Endodermal cell (in vitro differentiated cells): ENCODE measurements at regions not wholly inside any gene's neighbourhood (a gene's known extent, or its start where the extent isn't known, plus 50 kb on each side); places are given as distances from the start of the nearest gene placed in this dataset.

ENCODE experiments used
- DNase-seq: peaks from one replicate; pipeline ENCODE4 v3.0.0-alpha.2; 2017
- H3K27ac ChIP-seq: 2 replicates; pipeline ENCODE4 v1.5.1; 2013; ENCODE audit warnings: mild to moderate bottlenecking, low read depth, low read length, moderate library complexity
- H3K27me3 ChIP-seq: 2 replicates; pipeline ENCODE4 v1.6.1; 2013; ENCODE audit warnings: mild to moderate bottlenecking, low read length, moderate library complexity; ENCODE audit not compliant: insufficient read depth, control insufficient read depth, poor library complexity, severe bottlenecking
- H3K36me3 ChIP-seq: 2 replicates; pipeline ENCODE4 v1.7.0; 2013; ENCODE audit warnings: mild to moderate bottlenecking, low read length, moderate library complexity; ENCODE audit not compliant: control insufficient read depth, insufficient read depth
- H3K4me1 ChIP-seq: one replicate; pipeline ENCODE4 v1.7.0; 2013; ENCODE audit warnings: low read length; ENCODE audit not compliant: control insufficient read depth, insufficient read depth
- H3K4me3 ChIP-seq: 2 replicates; pipeline ENCODE4 v1.5.1; 2013; ENCODE audit warnings: mild to moderate bottlenecking, low read length, moderate library complexity
- H3K9ac ChIP-seq: 2 replicates; pipeline ENCODE4 v1.6.1; 2013; ENCODE audit warnings: mild to moderate bottlenecking, low read length, moderate library complexity; ENCODE audit not compliant: poor library complexity, severe bottlenecking; ENCODE audit errors: extremely low read depth
- H3K9me3 ChIP-seq: 2 replicates; pipeline ENCODE4 v1.6.1; 2013; ENCODE audit warnings: mild to moderate bottlenecking, low read length, moderate library complexity; ENCODE audit not compliant: control insufficient read depth
- H3K27ac Mint-ChIP-seq: 2 replicates; pipeline ENCODE4 v1.8.0; 2020; ENCODE audit warnings: mixed read lengths
- H3K27me3 Mint-ChIP-seq: 2 replicates; pipeline ENCODE4 v1.8.0; 2021; ENCODE audit warnings: mild to moderate bottlenecking, mixed read lengths; ENCODE audit not compliant: insufficient read depth
- H3K36me3 Mint-ChIP-seq: 2 replicates; pipeline ENCODE4 v1.8.0; 2020; ENCODE audit warnings: low read depth, mixed read lengths
- H3K4me1 Mint-ChIP-seq: 2 replicates; pipeline ENCODE4 v1.8.0; 2020; ENCODE audit warnings: mixed read lengths
- H3K4me3 Mint-ChIP-seq: 2 replicates; pipeline ENCODE4 v1.8.0; 2020; ENCODE audit warnings: mild to moderate bottlenecking, moderate library complexity, mixed read lengths
- H3K9me3 Mint-ChIP-seq: 2 replicates; pipeline ENCODE4 v1.8.0; 2020; ENCODE audit warnings: mild to moderate bottlenecking, mixed read lengths
- WGBS, 2 experiments: methylation state at CpG; one replicate each; pipeline versions ENCODE4 v1.1.5 to v1.1.7; 2013; ENCODE audit warnings: missing lambda C conversion rate in 2 of 2, mixed read lengths in 1 of 2; ENCODE audit not compliant: insufficient coverage in 1 of 2, insufficient read length in 1 of 2; 5-methylcytosine and 5-hydroxymethylcytosine counted together
- TF ChIP-seq, protein P1 (sequence below): fragments of 200-600 bp; sonication (generic); conservative IDR thresholded peaks from 2 replicates; pipeline ENCODE4 v1.5.0; 2021; ENCODE audit warnings: antibody characterized with exemption, mild to moderate bottlenecking

DNA sequence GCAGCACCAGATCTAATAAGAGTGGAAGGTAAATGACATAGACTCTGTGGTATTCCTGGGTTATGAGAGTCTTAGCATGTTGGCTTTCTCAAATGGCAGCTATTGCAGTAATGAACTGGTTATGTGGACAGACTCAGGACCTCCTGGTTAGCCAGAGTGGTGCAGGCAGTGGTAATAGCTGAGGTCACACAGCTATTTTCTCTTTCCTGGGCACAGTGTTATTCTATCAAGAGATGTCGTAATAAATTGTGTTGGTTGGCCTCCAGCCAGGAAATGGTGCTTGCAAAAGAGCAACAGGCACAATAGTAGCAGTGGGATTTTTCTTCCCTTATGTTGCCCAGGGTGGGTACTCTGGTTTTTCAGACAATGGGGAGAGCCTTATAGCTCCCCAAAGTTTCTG lies 279.2 kb upstream of the FGF16 start:
- peaks cover 42% of the 10 kb centered on the region for H3K9me3 Mint-ChIP-seq

DNA sequence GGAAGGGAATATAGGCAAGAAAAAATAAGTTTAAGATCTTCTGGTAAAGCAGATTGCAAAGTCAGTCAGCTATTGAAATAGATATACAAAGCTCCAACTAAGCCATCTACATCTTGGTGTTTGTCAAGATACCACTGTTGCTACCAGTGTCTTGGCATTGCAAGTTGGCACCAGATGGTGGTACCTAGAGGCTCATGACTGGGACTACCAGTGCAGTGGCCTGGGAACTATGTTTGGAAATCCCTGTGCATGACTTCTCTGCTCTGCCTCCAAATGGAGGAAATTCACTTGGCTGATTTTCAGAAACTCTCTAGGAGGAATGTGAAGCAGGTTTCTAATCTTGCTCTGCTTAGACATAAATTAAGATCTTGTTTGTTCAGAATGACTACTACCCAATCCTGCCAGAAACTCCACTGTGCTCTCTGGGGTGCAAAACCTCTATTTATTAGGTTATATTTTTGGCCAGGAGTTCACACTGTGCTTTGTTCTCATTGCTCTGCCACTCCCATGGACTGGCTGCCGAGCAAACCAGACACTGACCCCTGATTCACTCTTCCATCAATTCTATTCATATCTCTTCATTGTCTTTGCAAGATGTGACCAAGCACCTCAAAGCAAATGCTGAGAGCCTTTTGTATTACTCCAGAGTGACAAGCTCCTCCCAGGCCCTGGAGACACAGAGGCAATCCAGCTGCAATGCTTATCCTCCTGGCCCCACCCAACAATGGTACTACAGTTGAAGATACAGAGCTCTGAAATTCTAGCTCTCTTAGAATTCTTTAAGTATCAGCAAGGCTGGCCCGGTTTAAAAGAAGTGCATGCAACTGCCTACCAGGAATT lies 272.3 kb upstream of the FGF16 start:
- Mint-ChIP-seq H3K9me3 (peaks cover 48% of the 10 kb centered on the region), H3K4me1 (no peaks in the 10 kb centered on the region), H3K27me3 (no peaks in the 10 kb centered on the region), H3K27ac (no peak overlapping the region), H3K4me3 (no peak overlapping the region), H3K36me3 (no peaks in the 10 kb centered on the region)
- TF ChIP-seq, protein P1, sequence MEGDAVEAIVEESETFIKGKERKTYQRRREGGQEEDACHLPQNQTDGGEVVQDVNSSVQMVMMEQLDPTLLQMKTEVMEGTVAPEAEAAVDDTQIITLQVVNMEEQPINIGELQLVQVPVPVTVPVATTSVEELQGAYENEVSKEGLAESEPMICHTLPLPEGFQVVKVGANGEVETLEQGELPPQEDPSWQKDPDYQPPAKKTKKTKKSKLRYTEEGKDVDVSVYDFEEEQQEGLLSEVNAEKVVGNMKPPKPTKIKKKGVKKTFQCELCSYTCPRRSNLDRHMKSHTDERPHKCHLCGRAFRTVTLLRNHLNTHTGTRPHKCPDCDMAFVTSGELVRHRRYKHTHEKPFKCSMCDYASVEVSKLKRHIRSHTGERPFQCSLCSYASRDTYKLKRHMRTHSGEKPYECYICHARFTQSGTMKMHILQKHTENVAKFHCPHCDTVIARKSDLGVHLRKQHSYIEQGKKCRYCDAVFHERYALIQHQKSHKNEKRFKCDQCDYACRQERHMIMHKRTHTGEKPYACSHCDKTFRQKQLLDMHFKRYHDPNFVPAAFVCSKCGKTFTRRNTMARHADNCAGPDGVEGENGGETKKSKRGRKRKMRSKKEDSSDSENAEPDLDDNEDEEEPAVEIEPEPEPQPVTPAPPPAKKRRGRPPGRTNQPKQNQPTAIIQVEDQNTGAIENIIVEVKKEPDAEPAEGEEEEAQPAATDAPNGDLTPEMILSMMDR: no peak
- no peak overlapping the region for H3K4me3 ChIP-seq
- H3K9me3 ChIP-seq: no peaks in the 10 kb centered on the region
- H3K9ac ChIP-seq: no peak overlapping the region
- H3K27me3 ChIP-seq: no peaks in the 10 kb centered on the region
- no peak overlapping the region for H3K27ac ChIP-seq
- no peaks in the 10 kb centered on the region for H3K4me1 ChIP-seq
- H3K36me3 ChIP-seq: no peaks in the 10 kb centered on the region
- WGBS, 2 experiments: 96% methylated on average over 2 of the region's 2 CpGs; no CpG with 5 or more reads in 1 of the 2 experiments
- no peak for DNase-seq

More for the DNA sequence above, 279.2 kb upstream of the FGF16 start:
- TF ChIP-seq, protein P1: no peak
- H3K36me3 Mint-ChIP-seq: no peaks in the 10 kb centered on the region
- H3K4me1 ChIP-seq: no peaks in the 10 kb centered on the region
- no peaks in the 10 kb centered on the region for H3K9me3 ChIP-seq
- H3K27ac ChIP-seq: no peak overlapping the region
- H3K4me3 ChIP-seq: no peak overlapping the region
- H3K27me3 ChIP-seq: no peaks in the 10 kb centered on the region
- H3K27me3 Mint-ChIP-seq: no peaks in the 10 kb centered on the region
- no peaks in the 10 kb centered on the region for H3K36me3 ChIP-seq
- no peaks in the 10 kb centered on the region for H3K4me1 Mint-ChIP-seq
- H3K27ac Mint-ChIP-seq: no peak overlapping the region
- no peak overlapping the region for H3K9ac ChIP-seq
- no peak overlapping the region for H3K4me3 Mint-ChIP-seq
- 80% methylated on average over 1 of the region's 1 CpG; no CpG with 5 or more reads in 1 of the 2 experiments for WGBS, 2 experiments
- no peak for DNase-seq

DNA sequence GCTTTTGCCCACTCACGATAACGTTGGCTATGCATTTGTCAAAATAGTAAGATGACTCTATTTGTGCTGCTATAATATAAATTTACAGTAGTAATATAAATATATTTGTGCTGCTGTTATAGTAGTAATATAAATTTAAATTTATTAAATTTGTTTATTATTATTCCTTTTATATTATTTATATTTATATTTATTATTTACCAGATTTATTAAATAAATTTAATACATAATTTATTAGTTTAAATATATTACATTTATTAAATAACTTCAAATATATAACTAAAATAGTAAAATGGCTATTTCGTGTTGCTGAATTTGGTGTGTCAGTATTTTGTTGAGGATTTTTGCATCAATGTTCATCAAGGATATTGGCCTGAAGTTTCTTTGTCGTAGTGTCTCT lies 246.5 kb upstream of the FGF16 start:
- H3K4me1 ChIP-seq: no peaks in the 10 kb centered on the region
- H3K9ac ChIP-seq: no peak overlapping the region
- no peaks in the 10 kb centered on the region for H3K4me1 Mint-ChIP-seq
- peaks cover 69% of the 10 kb centered on the region for H3K9me3 Mint-ChIP-seq
- H3K27me3 Mint-ChIP-seq: peaks cover 2% of the 10 kb centered on the region
- TF ChIP-seq, protein P1: no peak
- H3K27me3 ChIP-seq: no peaks in the 10 kb centered on the region
- H3K27ac Mint-ChIP-seq: no peak overlapping the region
- no peaks in the 10 kb centered on the region for H3K36me3 ChIP-seq
- no peaks in the 10 kb centered on the region for H3K9me3 ChIP-seq
- H3K4me3 ChIP-seq: no peak overlapping the region
- H3K36me3 Mint-ChIP-seq: no peaks in the 10 kb centered on the region
- no peak overlapping the region for H3K27ac ChIP-seq
- DNase-seq: no peak
- 86 to 100% methylated on average over 1 to 2 of the region's 4 CpGs for WGBS, 2 experiments
- H3K4me3 Mint-ChIP-seq: no peak overlapping the region
